RWPE2 (cell line): ENCODE measurements at regions not wholly inside any gene's neighbourhood (a gene's known extent, or its start where the extent isn't known, plus 50 kb on each side); places are given as distances from the start of the nearest gene placed in this dataset.

Experiments
- ATAC-seq: fragments of 200-7000 bp; cut with Tn5 transposase; 3 replicates; pipeline ENCODE4 v1.9.1; 2021; ENCODE audit warnings: low read depth
- DNase-seq: peaks from one replicate; pipeline ENCODE4 v3.0.0-alpha.2; 2020; ENCODE audit warnings: low spot score
- H3K27ac ChIP-seq: fragments of 450-650 bp; 2 replicates; pipeline ENCODE4 v1.5.1; 2017; ENCODE audit warnings: mild to moderate bottlenecking; ENCODE audit not compliant: poor library complexity, severe bottlenecking
- H3K27me3 ChIP-seq: fragments of 250-450 bp; sonication (Bioruptor Pico); 2 replicates; pipeline ENCODE4 v1.5.1; 2021; ENCODE audit warnings: mild to moderate bottlenecking, moderate library complexity; ENCODE audit not compliant: insufficient read depth, poor library complexity, severe bottlenecking
- H3K36me3 ChIP-seq: fragments of 250-450 bp; sonication (Bioruptor Pico); 2 replicates; pipeline ENCODE4 v1.5.1; 2020; ENCODE audit warnings: low read depth, mild to moderate bottlenecking, moderate library complexity
- H3K4me1 ChIP-seq: fragments of 250-450 bp; sonication (Bioruptor Pico); 2 replicates; pipeline ENCODE4 v1.5.1; 2021; ENCODE audit warnings: mild to moderate bottlenecking, moderate library complexity; ENCODE audit not compliant: insufficient read depth, poor library complexity, severe bottlenecking
- H3K4me3 ChIP-seq: fragments of 250-450 bp; sonication (Bioruptor Pico); 2 replicates; pipeline ENCODE4 v1.5.1; 2021; ENCODE audit warnings: mild to moderate bottlenecking, moderate library complexity; ENCODE audit not compliant: severe bottlenecking
- H3K9me3 ChIP-seq: fragments of 250-450 bp; sonication (Bioruptor Pico); 2 replicates; pipeline ENCODE4 v1.5.1; 2021; ENCODE audit warnings: mild to moderate bottlenecking, moderate library complexity; ENCODE audit not compliant: severe bottlenecking
- TF ChIP-seq, protein P1 (sequence below): fragments of 450-650 bp; IDR thresholded peaks from one replicate; pipeline ENCODE4 v1.5.1; 2017; ENCODE audit warnings: mild to moderate bottlenecking, moderate library complexity; ENCODE audit not compliant: poor library complexity, severe bottlenecking

DNA sequence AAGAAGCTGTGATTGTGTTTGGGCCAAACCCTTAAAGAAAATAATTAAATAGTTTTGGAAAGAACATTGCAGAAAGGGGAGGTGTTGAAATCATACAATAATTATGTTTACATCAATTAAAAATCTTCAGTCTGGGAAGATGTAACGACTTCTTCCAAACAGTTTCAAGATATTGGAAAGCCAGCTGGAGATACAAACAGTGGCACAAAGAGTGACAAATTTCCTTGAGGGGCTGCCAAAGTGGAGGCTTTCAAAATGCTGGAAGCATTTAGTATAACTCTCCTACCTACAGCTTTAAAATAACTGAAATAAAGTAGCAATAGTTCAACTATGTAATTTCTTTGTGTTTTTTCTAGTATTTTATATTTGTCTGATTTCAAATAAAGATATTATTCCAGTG, 405.0 kb downstream of the DNAJB9 start:
- no peaks in the 10 kb centered on the region for H3K27me3 ChIP-seq
- H3K27ac ChIP-seq = no peak overlapping the region
- TF ChIP-seq, protein P1, sequence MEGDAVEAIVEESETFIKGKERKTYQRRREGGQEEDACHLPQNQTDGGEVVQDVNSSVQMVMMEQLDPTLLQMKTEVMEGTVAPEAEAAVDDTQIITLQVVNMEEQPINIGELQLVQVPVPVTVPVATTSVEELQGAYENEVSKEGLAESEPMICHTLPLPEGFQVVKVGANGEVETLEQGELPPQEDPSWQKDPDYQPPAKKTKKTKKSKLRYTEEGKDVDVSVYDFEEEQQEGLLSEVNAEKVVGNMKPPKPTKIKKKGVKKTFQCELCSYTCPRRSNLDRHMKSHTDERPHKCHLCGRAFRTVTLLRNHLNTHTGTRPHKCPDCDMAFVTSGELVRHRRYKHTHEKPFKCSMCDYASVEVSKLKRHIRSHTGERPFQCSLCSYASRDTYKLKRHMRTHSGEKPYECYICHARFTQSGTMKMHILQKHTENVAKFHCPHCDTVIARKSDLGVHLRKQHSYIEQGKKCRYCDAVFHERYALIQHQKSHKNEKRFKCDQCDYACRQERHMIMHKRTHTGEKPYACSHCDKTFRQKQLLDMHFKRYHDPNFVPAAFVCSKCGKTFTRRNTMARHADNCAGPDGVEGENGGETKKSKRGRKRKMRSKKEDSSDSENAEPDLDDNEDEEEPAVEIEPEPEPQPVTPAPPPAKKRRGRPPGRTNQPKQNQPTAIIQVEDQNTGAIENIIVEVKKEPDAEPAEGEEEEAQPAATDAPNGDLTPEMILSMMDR = no peak
- no peaks in the 10 kb centered on the region for H3K4me1 ChIP-seq
- no peaks in the 10 kb centered on the region for H3K36me3 ChIP-seq
- H3K4me3 ChIP-seq = no peak overlapping the region
- H3K9me3 ChIP-seq = no peaks in the 10 kb centered on the region
- DNase-seq = no peak
- ATAC-seq = no peak

DNA sequence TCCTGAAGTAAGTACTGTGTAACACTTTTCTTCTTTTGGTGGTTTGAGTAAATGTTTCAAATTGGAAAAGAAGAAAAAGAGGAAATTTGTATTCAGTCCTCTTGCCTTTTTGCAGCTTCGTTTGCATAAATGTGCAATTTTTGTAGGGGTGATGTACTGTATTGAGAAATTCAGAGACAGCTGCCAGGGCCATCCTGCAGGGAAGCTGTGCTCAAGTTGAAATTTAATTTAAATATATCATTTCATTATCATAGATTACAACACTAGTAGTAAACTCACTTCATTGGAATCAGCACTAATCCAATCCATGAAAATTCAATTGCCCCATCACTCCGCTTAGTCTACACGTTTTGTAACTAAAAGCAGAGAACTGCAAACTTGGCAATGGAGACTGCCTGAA, 415.4 kb downstream of the DNAJB9 start:
- H3K9me3 ChIP-seq = no peaks in the 10 kb centered on the region
- no peak overlapping the region for H3K4me3 ChIP-seq
- H3K27ac ChIP-seq = no peak overlapping the region
- H3K27me3 ChIP-seq = no peaks in the 10 kb centered on the region
- TF ChIP-seq, protein P1 = no peak
- H3K4me1 ChIP-seq = no peaks in the 10 kb centered on the region
- no peaks in the 10 kb centered on the region for H3K36me3 ChIP-seq
- ATAC-seq (no peak), DNase-seq (no peak)

GRCh38 chr7:108989319-108989718, 419.6 kb downstream of the DNAJB9 start:
- ATAC-seq = no peak

GRCh38 chr7:108997480-108997879, 427.8 kb downstream of the DNAJB9 start:
- H3K27ac ChIP-seq = no peak overlapping the region
- H3K36me3 ChIP-seq = no peaks in the 10 kb centered on the region
- H3K4me3 ChIP-seq = no peak overlapping the region
- TF ChIP-seq, protein P1 = no peak
- H3K27me3 ChIP-seq = no peaks in the 10 kb centered on the region
- ATAC-seq (no peak), DNase-seq (no peak)
- H3K4me1 ChIP-seq = no peaks in the 10 kb centered on the region
- H3K9me3 ChIP-seq = no peaks in the 10 kb centered on the region

More at GRCh38 chr7:108989319-108989718, 419.6 kb downstream of the DNAJB9 start:
- H3K4me1 ChIP-seq = no peaks in the 10 kb centered on the region
- TF ChIP-seq, protein P1 = no peak
- no peak for DNase-seq
- H3K27ac ChIP-seq = no peak overlapping the region
- H3K9me3 ChIP-seq = no peaks in the 10 kb centered on the region
- H3K27me3 ChIP-seq = no peaks in the 10 kb centered on the region
- H3K36me3 ChIP-seq = no peaks in the 10 kb centered on the region
- H3K4me3 ChIP-seq = no peak overlapping the region

DNA sequence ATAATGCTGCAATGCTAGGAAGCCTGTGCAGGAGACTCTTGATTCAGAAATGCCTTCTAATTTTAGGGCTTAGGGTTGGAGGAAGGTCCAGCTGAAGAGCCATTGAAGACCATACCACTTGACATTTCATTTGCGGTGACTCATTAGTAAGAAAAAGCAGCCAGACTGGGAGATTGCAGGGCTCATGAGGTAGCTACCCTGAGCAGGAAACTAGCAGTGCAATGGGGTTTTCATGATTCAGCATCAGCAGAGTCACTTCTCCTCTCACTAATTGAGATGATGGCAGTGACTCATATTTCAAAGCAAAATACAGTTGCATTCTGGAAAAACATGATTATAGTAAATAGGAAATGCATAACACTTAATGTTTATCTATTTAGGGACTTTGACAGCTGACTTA, 434.1 kb downstream of the DNAJB9 start:
- Histone ChIP-seq H3K4me3 (no peak overlapping the region), H3K27ac (no peak overlapping the region), H3K4me1 (no peaks in the 10 kb centered on the region), H3K36me3 (no peaks in the 10 kb centered on the region), H3K9me3 (no peaks in the 10 kb centered on the region), H3K27me3 (no peaks in the 10 kb centered on the region)
- DNase-seq = no peak
- ATAC-seq = peak; percentile 52; the same call in 1 of the 3 replicates
- TF ChIP-seq, protein P1 = no peak
